ENCODE measurements at regions not wholly inside any gene's neighbourhood (a gene's known extent, or its start where the extent isn't known, plus 50 kb on each side); places are given as distances from the start of the nearest gene placed in this dataset.

GRCh38 chr21:35265170-35265877, 216.2 kb upstream of the RUNX1 start:
- no peak overlapping the region for H3K4me3 ChIP-seq (ENCODE audit: low read depth, low read length)
- peak; percentile 13 for DNase-seq (ENCODE audit: low read depth)
- in situ Hi-C loops (cut with HindIII; ENCODE audit: low sequenced_read_pairs), result no loop called here
- TF ChIP-seq, protein P1, sequence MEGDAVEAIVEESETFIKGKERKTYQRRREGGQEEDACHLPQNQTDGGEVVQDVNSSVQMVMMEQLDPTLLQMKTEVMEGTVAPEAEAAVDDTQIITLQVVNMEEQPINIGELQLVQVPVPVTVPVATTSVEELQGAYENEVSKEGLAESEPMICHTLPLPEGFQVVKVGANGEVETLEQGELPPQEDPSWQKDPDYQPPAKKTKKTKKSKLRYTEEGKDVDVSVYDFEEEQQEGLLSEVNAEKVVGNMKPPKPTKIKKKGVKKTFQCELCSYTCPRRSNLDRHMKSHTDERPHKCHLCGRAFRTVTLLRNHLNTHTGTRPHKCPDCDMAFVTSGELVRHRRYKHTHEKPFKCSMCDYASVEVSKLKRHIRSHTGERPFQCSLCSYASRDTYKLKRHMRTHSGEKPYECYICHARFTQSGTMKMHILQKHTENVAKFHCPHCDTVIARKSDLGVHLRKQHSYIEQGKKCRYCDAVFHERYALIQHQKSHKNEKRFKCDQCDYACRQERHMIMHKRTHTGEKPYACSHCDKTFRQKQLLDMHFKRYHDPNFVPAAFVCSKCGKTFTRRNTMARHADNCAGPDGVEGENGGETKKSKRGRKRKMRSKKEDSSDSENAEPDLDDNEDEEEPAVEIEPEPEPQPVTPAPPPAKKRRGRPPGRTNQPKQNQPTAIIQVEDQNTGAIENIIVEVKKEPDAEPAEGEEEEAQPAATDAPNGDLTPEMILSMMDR (IDR thresholded peaks at IDR 0.05; ENCODE audit: low read depth, low read length, missing control alignments), result no peak

GRCh38 chr21:35259457-35259856, 210.4 kb upstream of the RUNX1 start:
- in situ Hi-C loops (cut with HindIII; ENCODE audit: low sequenced_read_pairs), result no loop called here
- DNase-seq (ENCODE audit: low read depth), result no peak
- no peak overlapping the region for H3K4me3 ChIP-seq (ENCODE audit: low read depth, low read length)
- TF ChIP-seq, protein P1 (IDR thresholded peaks at IDR 0.05; ENCODE audit: low read depth, low read length, missing control alignments), result no peak

DNA sequence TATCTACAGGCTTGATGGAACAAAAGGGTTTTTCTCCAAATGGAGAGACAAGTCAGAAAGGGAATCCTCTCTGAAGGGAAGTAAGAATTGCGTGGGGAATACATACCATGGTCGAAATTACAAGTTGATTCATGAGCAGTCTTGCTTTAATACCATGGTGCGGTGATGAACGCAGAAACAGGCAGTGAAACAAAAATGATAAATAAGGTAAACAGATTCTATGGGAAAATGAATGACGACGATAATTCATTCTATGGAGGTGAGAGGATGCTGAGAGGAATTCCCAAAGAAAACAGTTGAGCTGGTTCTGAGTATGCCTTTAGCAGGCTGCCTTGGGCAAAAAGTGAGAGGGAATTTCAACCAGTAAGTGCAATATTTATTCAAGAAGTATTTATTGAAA, 209.4 kb upstream of the RUNX1 start:
- DNase-seq (ENCODE audit: low read depth), result no peak
- in situ Hi-C loops (cut with HindIII; ENCODE audit: low sequenced_read_pairs), result no loop called here
- H3K4me3 ChIP-seq (ENCODE audit: low read depth, low read length), result no peak overlapping the region
- TF ChIP-seq, protein P1 (IDR thresholded peaks at IDR 0.05; ENCODE audit: low read depth, low read length, missing control alignments), result no peak

- in situ Hi-C loops (cut with HindIII; ENCODE audit: low sequenced_read_pairs), result no loop called here
- peak; percentile 90 for DNase-seq (ENCODE audit: low read depth)
- no peak overlapping the region for H3K4me3 ChIP-seq (ENCODE audit: low read depth, low read length)
- TF ChIP-seq, protein P1 (IDR thresholded peaks at IDR 0.05; ENCODE audit: low read depth, low read length, missing control alignments), result no peak
These were observed 208.3 kb upstream of the RUNX1 start for GRCh38 chr21:35257413-35257812.

DNA sequence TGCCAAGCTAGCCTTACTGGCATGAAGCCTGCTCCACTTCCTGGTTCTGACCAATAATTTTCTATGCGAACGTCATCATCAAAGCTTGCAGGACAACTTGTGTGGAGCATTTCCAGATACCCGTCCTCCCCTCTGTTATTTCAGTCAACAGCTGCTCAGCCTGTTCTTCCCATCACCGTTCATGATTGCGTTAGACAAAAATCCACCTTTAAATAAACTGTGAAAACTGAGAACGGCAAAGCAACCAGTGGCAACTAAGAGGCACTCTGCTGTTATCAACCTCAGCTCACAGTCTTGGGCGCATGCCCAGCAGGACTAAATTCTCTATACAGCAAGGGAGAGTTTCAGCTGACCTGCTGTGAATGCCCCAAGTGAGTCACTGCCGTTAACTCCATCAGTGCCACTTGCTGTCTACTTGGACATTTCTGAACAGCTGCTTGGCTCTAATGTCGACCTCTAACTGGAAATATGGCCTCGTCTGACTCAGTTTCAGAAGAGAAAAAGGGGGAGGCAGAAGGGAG, 207.4 kb upstream of the RUNX1 start:
- peak overlapping the region; percentile 8 for H3K4me3 ChIP-seq (ENCODE audit: low read depth, low read length)
- in situ Hi-C loops (cut with HindIII; ENCODE audit: low sequenced_read_pairs), result no loop called here
- TF ChIP-seq, protein P1 (IDR thresholded peaks at IDR 0.05; ENCODE audit: low read depth, low read length, missing control alignments), result no peak
- peak; percentile 96 for DNase-seq (ENCODE audit: low read depth)

DNA sequence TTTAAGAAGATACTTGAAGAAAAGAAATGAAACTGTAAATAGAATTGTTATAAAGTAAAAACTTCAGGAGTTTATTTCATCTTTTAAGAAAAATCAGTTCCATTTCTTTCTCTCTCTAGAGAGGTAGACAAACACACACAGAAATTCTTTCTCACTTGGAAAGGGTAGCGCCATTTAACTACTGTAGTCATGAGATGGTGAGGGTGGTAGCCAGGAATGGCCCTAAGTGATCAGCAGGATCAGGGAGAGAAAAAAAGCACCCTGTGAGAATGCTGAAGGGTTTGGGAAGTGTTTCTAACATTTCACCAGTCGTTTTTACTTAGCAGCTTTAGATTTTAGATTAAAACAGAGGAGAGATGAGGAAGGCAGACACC, 205.7 kb upstream of the RUNX1 start:
- no peak overlapping the region for H3K4me3 ChIP-seq (ENCODE audit: low read depth, low read length)
- no peak for DNase-seq (ENCODE audit: low read depth)
- TF ChIP-seq, protein P1 (IDR thresholded peaks at IDR 0.05; ENCODE audit: low read depth, low read length, missing control alignments), result no peak
- in situ Hi-C loops (cut with HindIII; ENCODE audit: low sequenced_read_pairs), result no loop called here
